PC-3 (cell line): ENCODE measurements at regions not wholly inside any gene's neighbourhood (a gene's known extent, or its start where the extent isn't known, plus 50 kb on each side); places are given as distances from the start of the nearest gene placed in this dataset.

Source experiments
- CTCF ChIP-seq: fragments of 300-600 bp; sonication (generic); conservative IDR thresholded peaks from 2 replicates; pipeline ENCODE4 v1.5.1; 2017; ENCODE audit warnings: antibody characterized with exemption, low read depth, mild to moderate bottlenecking, low read length
- EZH2 ChIP-seq: fragments of 300-600 bp; sonication (generic); IDR thresholded peaks from one replicate; pipeline ENCODE4 v1.6.1; 2017; ENCODE audit warnings: antibody characterized with exemption, mild to moderate bottlenecking, low read length; ENCODE audit not compliant: unreplicated experiment
- EZH2phosphoT487 ChIP-seq: fragments of 300-600 bp; sonication (generic); IDR thresholded peaks from 2 replicates; pipeline ENCODE4 v1.6.1; 2018; ENCODE audit warnings: mild to moderate bottlenecking, antibody characterized with exemption, low read length, borderline replicate concordance

GRCh38 chr3:145058483-145058882, 1086.9 kb downstream of the DIPK2A start:
- TF ChIP-seq EZH2: no peak
- no peak for TF ChIP-seq CTCF
- no peak for TF ChIP-seq EZH2phosphoT487
